SK-N-SH treated with all-trans-retinoic acid at 6 μM for 48 hours (cell line): ENCODE measurements at regions not wholly inside any gene's neighbourhood (a gene's known extent, or its start where the extent isn't known, plus 50 kb on each side); places are given as distances from the start of the nearest gene placed in this dataset.
"Not testable (repeated sequence)": the region's sequence is repeated elsewhere in the genome, so short reads cannot be mapped to it uniquely, and the experiment has no call there.

Experiments used
- ARNTL ChIP-seq: fragments of 450-650 bp; formaldehyde crosslinking; IDR thresholded peaks from 2 replicates; pipeline ENCODE4 v1.5.0; 2020; ENCODE audit warnings: low read depth, mild to moderate bottlenecking, moderate library complexity, borderline replicate concordance
- BACH2 ChIP-seq: fragments of 250-450 bp; sonication (Bioruptor Pico); IDR thresholded peaks from 2 replicates; pipeline ENCODE4 v1.9.0; 2021; ENCODE audit warnings: mild to moderate bottlenecking, borderline replicate concordance
- ESRRG ChIP-seq: fragments of 250-450 bp; sonication (Bioruptor Pico); IDR thresholded peaks from 2 replicates; pipeline ENCODE4 v1.6.1; 2021; ENCODE audit warnings: mild to moderate bottlenecking
- ISL1 ChIP-seq: fragments of 250-450 bp; sonication (Bioruptor Pico); IDR thresholded peaks from 2 replicates; pipeline ENCODE4 v2.1.2; 2022; ENCODE audit warnings: mild to moderate bottlenecking, moderate library complexity
- OSR1 ChIP-seq: fragments of 250-450 bp; sonication (Bioruptor Pico); IDR thresholded peaks from 2 replicates; pipeline ENCODE4 v1.8.0; 2022; ENCODE audit warnings: moderate library complexity, mild to moderate bottlenecking, inconsistent platforms
- RARB ChIP-seq: fragments of 250-450 bp; sonication (Bioruptor Pico); IDR thresholded peaks from 2 replicates; pipeline ENCODE4 v1.8.0; 2021; ENCODE audit warnings: mild to moderate bottlenecking, moderate library complexity
- TOX ChIP-seq: fragments of 250-450 bp; sonication (Bioruptor Pico); IDR thresholded peaks from 2 replicates; pipeline ENCODE4 v1.8.0; 2021; ENCODE audit warnings: mild to moderate bottlenecking, moderate library complexity, borderline replicate concordance
- ZFP3 ChIP-seq: fragments of 250-450 bp; sonication (Bioruptor Pico); IDR thresholded peaks from 2 replicates; pipeline ENCODE4 v1.5.0; 2020; ENCODE audit warnings: mild to moderate bottlenecking, moderate library complexity
- TF ChIP-seq, protein P1 (sequence below): fragments of 250-450 bp; sonication (Bioruptor Pico); IDR thresholded peaks from 2 replicates; pipeline ENCODE4 v1.8.0; 2021; ENCODE audit warnings: low read depth, mild to moderate bottlenecking, moderate library complexity, borderline replicate concordance
- TF ChIP-seq, protein P2 (sequence below): fragments of 250-450 bp; sonication (Bioruptor Pico); IDR thresholded peaks from 2 replicates; pipeline ENCODE4 v1.5.1; 2020; ENCODE audit warnings: low read depth, mild to moderate bottlenecking, moderate library complexity

- not testable (repeated sequence) for TF ChIP-seq TOX; RARB (CRISPR knock-in tag); ARNTL; BACH2 (CRISPR knock-in tag); ISL1 (CRISPR knock-in tag); OSR1; ZFP3 (CRISPR knock-in tag); ESRRG (CRISPR knock-in tag)
- TF ChIP-seq, protein P1, sequence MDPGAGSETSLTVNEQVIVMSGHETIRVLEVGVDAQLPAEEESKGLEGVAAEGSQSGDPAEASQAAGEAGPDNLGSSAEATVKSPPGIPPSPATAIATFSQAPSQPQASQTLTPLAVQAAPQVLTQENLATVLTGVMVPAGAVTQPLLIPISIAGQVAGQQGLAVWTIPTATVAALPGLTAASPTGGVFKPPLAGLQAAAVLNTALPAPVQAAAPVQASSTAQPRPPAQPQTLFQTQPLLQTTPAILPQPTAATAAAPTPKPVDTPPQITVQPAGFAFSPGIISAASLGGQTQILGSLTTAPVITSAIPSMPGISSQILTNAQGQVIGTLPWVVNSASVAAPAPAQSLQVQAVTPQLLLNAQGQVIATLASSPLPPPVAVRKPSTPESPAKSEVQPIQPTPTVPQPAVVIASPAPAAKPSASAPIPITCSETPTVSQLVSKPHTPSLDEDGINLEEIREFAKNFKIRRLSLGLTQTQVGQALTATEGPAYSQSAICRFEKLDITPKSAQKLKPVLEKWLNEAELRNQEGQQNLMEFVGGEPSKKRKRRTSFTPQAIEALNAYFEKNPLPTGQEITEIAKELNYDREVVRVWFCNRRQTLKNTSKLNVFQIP, result not testable (repeated sequence)
- TF ChIP-seq, protein P2, sequence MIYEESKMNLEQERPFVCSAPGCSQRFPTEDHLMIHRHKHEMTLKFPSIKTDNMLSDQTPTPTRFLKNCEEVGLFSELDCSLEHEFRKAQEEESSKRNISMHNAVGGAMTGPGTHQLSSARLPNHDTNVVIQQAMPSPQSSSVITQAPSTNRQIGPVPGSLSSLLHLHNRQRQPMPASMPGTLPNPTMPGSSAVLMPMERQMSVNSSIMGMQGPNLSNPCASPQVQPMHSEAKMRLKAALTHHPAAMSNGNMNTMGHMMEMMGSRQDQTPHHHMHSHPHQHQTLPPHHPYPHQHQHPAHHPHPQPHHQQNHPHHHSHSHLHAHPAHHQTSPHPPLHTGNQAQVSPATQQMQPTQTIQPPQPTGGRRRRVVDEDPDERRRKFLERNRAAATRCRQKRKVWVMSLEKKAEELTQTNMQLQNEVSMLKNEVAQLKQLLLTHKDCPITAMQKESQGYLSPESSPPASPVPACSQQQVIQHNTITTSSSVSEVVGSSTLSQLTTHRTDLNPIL (CRISPR knock-in tag), result not testable (repeated sequence)
These were observed 608.0 kb downstream of the C12orf50 start for GRCh38 chr12:87421233-87421632.
